ENCODE measurements at regions not wholly inside any gene's neighbourhood (a gene's known extent, or its start where the extent isn't known, plus 50 kb on each side); places are given as distances from the start of the nearest gene placed in this dataset.

DNA sequence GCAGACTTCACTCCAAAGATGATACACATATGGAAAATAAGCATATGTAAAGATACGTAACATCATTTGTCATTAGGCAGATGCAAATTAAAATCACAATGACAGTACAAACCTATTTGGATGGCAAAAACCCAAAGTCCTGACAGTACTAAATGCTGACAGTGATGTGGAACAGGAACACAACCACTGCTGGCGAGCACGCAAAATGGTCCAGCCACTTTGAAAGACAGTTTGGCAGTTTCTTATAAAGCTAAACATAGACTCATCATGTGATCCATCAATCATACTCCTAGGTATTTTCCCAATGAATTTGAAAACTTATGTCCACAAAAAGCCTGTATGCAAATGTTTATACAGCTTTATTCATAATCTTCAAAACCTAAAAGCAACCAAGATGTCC, 200.7 kb downstream of the RAMP3 start:
- TF ChIP-seq, protein P1, sequence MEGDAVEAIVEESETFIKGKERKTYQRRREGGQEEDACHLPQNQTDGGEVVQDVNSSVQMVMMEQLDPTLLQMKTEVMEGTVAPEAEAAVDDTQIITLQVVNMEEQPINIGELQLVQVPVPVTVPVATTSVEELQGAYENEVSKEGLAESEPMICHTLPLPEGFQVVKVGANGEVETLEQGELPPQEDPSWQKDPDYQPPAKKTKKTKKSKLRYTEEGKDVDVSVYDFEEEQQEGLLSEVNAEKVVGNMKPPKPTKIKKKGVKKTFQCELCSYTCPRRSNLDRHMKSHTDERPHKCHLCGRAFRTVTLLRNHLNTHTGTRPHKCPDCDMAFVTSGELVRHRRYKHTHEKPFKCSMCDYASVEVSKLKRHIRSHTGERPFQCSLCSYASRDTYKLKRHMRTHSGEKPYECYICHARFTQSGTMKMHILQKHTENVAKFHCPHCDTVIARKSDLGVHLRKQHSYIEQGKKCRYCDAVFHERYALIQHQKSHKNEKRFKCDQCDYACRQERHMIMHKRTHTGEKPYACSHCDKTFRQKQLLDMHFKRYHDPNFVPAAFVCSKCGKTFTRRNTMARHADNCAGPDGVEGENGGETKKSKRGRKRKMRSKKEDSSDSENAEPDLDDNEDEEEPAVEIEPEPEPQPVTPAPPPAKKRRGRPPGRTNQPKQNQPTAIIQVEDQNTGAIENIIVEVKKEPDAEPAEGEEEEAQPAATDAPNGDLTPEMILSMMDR (IDR thresholded peaks at IDR 0.05), result no peak
- no peak for TF ChIP-seq EZH2 (IDR thresholded peaks at IDR 0.05)

Measured in neural progenitor cell (in vitro differentiated cells).